ENCODE measurements at regions not wholly inside any gene's neighbourhood (a gene's known extent, or its start where the extent isn't known, plus 50 kb on each side); places are given as distances from the start of the nearest gene placed in this dataset.

DNA sequence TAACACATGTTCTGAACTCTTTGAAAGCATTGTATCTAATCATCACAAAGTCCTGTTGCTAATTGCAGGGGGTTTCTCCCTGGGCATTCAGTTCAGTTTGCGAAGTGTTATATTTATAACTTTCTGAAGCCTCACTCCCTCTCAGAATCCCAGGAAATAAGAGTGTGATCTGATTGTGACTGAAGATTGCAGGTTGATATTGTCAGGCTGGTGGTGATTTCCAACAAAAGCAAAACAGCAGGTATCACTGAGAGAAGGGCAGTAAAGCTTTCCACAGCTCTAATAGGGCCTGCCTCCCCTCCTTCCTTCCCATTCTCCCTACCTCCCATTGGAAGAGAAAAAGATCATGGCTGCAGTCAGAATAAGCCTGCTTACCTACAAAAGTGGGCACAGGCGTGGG, 466.7 kb upstream of the FSHR start:
- TF ChIP-seq POLR2AphosphoS5 (IDR thresholded peaks at IDR 0.05) (no peak), EP300 (IDR thresholded peaks at IDR 0.05; ENCODE audit: low read depth) (no peak), POLR2A (IDR thresholded peaks at IDR 0.05) (no peak)
- TF ChIP-seq, protein P1, sequence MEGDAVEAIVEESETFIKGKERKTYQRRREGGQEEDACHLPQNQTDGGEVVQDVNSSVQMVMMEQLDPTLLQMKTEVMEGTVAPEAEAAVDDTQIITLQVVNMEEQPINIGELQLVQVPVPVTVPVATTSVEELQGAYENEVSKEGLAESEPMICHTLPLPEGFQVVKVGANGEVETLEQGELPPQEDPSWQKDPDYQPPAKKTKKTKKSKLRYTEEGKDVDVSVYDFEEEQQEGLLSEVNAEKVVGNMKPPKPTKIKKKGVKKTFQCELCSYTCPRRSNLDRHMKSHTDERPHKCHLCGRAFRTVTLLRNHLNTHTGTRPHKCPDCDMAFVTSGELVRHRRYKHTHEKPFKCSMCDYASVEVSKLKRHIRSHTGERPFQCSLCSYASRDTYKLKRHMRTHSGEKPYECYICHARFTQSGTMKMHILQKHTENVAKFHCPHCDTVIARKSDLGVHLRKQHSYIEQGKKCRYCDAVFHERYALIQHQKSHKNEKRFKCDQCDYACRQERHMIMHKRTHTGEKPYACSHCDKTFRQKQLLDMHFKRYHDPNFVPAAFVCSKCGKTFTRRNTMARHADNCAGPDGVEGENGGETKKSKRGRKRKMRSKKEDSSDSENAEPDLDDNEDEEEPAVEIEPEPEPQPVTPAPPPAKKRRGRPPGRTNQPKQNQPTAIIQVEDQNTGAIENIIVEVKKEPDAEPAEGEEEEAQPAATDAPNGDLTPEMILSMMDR (IDR thresholded peaks at IDR 0.05) = no peak

All from transverse colon (tissue), 4 donors.